ENCODE measurements at regions not wholly inside any gene's neighbourhood (a gene's known extent, or its start where the extent isn't known, plus 50 kb on each side); places are given as distances from the start of the nearest gene placed in this dataset.
"Not testable (repeated sequence)": the region's sequence is repeated elsewhere in the genome, so short reads cannot be mapped to it uniquely, and the experiment has no call there.

GRCh38 chr9:78882481-78882880, 585.6 kb downstream of the PSAT1 start:
- DNase-seq = no peak

DNA sequence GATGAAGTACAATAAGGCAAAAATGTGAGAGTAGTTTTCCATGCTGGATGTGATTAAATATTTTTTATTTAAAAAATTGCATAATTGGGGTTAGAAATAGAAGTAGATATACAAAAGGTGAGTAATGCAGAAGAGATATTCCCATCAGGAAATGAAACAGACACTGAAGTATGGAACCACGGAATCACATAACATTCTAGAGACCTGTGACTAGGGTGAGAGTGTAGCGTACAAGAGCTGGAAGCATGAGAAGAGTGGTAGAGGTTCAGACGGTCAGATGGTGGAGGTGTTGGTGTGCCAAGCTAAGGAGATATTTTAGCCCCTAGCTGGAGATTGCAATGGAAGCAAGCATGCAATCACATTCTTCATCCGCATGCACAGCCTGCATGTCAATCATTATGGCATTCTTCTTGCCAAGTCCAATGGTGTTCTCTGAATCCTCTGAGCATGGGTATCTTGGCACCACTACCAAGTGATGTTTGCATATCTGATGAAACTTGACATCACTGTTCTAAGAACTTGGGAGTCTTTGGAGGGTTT, 587.8 kb downstream of the PSAT1 start:
- DNase-seq = no peak

- DNase-seq = no peak
Observed at GRCh38 chr9:78892182-78892581, 595.3 kb downstream of the PSAT1 start.

DNA sequence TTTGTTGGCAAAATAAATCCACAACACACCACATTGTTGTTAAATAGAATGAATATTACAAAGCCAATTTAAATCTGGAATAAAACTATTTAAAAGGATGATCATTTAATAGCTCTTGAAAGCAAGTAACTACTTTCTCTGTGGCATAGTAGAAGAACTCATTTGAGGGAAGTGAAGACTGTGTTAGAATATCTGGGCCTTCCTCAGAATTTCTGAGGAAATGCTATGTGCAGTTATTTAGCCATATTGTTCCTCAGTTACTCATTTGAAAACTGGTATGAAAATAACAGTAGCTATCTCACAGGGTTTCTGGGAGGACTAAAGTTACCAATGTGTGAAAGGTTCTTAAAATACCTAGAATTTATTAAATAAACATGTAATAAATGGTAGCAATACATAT, 595.8 kb downstream of the PSAT1 start:
- DNase-seq = no peak

GRCh38 chr9:78893774-78894401, 597.0 kb downstream of the PSAT1 start:
- DNase-seq = no peak

DNA sequence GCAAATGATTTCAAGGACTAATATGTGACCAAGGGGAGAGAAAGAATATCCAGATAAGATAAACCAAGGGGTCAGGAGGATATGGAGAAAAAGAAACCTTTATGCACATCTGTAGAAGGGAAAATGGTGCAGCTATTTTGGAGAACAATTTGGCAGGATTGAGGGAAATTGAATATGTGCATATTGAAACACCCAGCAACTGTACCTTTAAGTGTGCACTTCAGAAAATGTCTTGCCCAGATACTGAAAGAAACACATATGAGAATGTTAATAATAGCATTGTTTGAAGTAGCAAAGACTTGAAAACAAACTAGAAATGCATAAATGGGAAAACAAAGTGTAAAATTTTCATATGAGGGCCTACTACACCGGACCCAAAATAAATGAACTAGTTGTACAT, 599.6 kb downstream of the PSAT1 start:
- no peak for DNase-seq

DNA sequence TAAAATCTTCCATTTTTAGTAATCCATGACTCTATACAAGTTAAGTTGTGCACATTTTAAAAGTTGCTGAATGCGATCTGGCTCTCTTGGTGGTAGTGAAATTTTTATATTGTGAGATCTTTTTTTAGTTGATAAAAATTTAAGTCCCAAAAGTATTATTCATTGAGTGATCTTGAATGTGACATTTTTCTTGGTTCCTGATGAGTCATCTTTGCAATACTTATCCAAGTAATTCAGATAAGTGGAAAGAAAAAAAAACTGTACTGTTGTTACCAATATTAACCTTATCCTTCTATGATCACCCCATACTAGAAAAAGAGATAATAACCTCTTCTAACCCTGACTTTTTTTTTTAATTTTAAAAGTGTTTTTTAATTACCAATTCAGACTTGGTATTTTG, 601.3 kb downstream of the PSAT1 start:
- no peak for DNase-seq

DNA sequence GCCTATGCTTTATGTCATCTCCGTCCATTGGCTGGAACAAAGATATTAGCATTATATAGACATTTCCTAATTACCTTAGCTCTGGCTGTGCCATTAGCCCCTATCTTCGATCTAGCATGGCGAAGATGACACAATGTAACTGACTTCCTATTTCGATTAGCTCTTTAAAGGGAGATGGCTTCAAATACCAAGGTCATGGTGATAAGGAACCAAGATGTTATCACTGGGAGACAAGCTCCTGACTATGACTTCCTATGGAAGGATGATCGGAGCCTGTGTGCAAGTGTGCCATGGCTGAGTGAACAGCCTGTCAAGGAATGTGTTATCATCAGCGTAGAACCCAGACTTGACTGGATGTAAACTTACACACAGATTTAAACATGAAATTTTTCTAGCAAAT, 602.1 kb downstream of the PSAT1 start:
- no peak for DNase-seq

- no peak for DNase-seq
Observed at GRCh38 chr9:78900500-78900899, 603.6 kb downstream of the PSAT1 start.

- no peak for DNase-seq
Observed at GRCh38 chr9:78902051-78902450, 605.1 kb downstream of the PSAT1 start.

- DNase-seq = no peak
Observed at GRCh38 chr9:78903581-78903980, 606.7 kb downstream of the PSAT1 start.

GRCh38 chr9:78904686-78905085, 607.8 kb downstream of the PSAT1 start:
- no peak for DNase-seq

- DNase-seq = no peak
Observed at GRCh38 chr9:78905387-78905786, 608.5 kb downstream of the PSAT1 start.

DNA sequence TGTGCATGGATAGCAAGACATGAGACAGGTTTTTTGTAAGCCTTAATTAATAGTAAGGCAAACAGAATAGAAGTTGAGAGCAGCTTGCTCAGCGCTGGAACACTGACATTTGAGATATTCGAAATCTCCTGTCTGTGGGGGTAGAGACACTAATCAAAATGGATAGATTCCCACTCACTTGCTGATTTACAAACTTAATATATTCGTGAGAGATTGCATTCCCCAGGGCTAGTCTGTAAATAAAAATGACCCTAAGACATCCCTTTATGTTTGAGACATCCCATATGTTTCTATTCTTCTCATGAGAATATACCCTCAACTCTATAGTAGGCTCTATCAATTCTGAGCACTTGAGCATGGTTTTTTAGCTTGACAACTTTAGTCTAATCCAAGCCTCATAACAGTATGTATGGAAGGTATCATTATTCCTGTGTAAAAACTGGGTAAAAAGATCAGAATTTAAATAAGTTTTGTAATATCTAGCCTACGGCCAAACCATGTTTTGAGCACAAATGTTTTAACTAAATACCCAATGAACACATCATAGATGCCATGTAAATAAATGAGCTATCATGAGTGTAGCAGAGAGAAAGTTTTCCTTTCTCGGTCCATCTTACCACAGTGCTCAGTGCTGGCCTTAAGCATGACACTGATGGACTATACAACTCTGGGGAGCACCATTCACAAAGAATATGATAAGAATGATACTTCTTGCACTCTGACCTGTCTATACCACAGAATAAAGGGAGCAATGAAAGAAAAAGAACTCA, 609.2 kb downstream of the PSAT1 start:
- DNase-seq = no peak

GRCh38 chr9:78909566-78909965, 612.6 kb downstream of the PSAT1 start:
- no peak for DNase-seq

DNA sequence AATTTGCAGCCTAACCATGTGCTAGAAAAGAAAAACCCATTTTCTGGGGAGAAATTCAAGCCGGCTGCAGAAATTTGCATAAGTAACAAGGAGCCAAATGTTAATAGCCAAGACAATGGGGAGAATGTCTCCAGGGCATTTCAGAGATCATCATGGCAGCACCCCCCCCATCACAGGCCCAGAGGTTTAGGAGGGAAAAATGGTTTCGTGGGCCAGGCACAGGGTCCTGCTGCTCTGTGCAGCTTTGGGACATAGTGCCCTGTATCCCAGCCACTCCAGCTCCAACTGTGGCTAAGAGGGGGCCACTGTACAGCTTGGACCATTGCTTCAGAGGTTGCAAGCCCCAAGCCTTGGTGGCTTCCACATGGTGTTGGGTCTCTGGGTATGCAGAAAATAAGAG, 620.0 kb downstream of the PSAT1 start:
- DNase-seq = not testable (repeated sequence)

DNA sequence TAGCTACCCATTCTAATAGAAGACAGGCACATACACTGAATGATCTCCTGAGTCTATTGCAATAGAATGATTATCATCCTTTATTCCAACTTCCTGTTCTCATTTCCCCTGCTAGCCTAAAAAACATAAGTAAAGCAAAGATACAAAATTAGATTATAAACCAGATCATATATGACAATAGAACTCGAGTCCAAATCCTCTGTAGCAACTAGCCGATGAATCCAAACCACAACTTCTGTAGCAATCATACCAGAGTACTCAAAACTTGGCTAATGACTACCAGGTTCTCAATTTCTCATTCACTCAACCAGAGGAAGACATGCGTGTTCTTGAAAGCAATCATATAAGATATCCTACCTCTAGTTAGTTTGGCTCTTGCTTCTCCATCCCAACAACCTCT, 622.1 kb downstream of the PSAT1 start:
- no peak for DNase-seq

DNA sequence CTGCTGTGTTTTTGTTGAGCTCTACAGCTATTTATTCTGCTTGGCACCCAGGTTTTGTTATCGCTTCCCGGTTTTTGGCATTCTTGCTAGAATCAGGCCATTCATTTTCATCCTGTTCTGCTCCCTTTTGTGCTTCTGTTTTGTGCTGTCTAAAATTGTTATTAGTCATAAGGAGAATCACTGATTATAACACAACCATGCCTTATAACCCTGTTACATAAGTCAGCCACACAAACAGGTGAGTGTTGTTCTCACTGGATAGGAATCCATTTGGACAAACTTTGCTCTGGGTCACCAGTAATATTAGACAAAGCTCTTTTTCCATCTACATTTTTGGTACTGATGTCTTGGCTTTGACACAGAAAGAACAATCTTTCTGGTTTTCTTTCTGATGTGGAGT, 622.8 kb downstream of the PSAT1 start:
- DNase-seq = no peak

DNA sequence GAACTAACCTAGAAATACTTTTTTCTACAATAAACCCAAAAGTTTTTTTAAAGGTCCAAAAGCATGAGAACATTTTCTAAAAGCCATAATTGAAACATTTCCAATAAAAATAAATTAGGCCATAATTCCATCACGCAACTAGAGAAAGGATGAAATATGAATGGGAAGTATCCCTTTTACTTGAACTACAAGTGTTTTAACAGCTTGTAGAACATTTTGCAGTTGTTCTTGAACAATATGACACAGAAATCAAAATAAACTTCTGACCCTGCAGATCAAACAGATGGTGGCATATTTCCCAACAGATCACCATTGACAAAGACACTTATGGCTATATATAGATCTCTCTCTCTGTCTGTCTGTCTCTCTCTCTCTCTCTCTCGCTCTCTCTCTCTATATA, 624.4 kb downstream of the PSAT1 start:
- DNase-seq = no peak

DNA sequence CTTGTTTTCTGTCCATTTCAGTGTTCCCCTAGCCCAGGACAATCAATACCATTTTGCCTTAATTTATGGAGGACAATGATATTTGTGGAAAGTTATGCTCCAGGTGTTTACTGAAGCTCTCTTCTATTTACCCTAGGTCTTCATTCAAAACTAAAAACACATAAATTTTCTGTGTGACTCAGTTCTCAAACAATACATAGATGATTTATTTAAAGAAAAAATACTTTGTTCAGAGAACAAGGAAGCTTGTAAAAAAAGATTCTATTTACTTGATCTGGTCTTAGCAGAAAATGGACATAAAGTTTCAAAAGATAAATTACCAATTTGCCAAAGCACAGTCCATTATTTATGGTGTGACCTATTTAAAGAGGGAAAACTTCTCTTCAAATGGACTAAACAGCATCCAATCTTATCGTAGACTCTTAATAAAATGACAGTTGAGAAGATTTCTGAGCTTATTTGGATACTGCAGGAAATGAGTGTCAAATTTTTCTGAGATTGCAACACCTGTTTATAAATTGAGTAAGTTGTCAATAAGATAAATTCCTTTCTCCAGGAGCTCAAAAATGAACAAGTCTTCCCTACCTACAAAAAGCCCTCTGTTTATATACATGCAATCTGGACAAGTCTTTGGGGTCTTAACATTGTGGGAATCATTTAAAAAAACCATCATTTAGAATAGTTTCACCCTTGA, 627.2 kb downstream of the PSAT1 start:
- no peak for DNase-seq

DNA sequence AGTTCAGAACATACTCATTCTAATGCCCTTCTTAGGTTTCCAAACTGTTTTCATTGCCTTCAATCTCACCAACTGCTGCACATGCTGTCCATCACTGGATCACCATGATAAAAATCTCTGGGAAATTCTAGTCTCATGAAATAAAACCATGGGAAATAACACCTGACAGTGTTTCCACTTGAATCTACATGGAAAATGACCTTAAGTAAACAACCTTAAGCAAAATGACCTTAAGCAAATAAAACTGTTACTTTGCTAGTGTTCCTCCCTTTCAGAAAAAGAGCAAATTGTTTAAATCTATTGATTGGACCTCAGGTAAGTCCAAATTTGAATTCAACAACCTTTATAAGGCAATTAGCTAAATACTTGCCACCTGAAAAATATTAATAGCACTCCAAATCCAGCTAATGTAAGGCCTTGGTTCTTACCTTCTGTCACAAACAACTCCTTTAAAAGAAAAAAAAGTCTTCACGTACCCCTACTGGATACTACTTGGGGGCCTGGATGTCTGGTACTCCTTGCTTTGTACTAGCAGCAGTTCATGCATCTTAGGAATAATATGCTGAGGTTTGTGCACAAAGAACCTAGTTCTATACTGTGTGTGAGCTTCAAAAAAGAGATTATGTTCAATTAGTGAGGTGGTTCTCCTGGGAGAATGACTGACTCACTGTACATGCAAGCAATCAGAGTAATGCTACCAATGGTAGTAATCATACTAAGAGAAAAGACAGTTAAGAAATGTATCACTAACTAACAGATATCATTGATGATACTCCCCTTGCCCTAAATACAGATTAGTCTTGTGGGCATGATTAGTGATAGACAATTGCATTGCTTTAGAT, 630.4 kb downstream of the PSAT1 start:
- no peak for DNase-seq

DNA sequence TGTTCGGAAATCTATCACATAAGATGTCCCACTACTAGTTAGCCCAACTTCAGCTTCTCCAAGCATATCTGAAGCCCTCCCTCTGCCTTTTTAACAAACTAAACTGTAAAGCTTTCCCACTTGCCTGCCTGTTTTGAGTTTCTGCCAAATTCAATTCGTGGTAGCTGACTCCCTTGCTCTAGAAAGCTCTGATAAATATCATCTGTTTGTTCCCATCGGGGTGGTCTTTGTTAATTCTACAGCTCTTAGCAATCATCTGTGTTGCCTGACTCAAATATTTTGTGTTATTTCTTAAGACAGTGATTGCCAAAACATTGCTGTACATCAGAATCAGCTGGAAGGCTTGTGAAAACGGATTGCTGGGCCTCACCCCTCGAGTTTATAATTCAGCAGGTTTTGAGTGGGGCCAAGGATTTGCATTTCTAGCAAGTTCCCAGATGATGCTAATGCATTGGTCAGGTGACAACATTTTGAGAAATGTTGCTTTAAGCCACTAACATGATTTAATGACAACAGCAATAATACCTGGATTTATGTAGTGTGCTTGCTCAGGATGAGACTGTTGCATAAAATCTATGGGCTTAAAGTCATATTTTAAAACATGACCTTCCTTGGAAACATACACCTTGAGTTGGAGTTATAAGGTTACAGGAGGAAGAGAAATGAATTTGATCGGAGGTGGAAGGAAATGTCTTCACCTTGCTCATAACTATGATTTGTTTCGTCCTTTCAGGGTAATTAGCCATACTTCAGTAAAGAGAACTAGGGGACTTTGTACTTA, 631.9 kb downstream of the PSAT1 start:
- DNase-seq = no peak
